Activated CD4-positive, alpha-beta T cell treated with anti-CD3 and anti-CD28 coated beads for 4 hours (primary cell): ENCODE measurements at regions not wholly inside any gene's neighbourhood (a gene's known extent, or its start where the extent isn't known, plus 50 kb on each side); places are given as distances from the start of the nearest gene placed in this dataset.
"Not testable (repeated sequence)": the region's sequence is repeated elsewhere in the genome, so short reads cannot be mapped to it uniquely, and the experiment has no call there.

Experiments used
- DNase-seq, 2 donors: peaks; one replicate each; pipeline ENCODE4 v3.0.0-alpha.2; 2020

GRCh38 chr9:18036422-18037187, 437.3 kb upstream of the ADAMTSL1 start:
- DNase-seq, result no peak

DNA sequence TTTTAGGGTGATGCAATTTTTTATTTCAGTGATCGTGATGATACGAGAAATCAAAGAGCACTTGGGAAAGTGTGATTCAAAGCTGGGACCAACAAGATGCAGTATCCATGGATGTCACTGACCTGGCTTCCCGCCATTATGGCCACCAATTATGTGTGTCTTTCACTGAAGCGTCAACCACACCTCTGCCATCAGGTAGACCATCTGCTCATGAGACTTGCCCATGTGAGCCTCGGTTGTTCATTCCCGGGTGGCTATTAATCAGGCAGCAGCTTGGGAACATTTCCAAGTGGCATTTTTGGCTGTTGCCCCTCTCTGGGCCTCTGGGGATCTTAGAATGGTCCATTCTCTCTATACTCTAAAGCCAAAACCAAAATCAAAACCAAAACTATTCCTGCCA, 436.0 kb upstream of the ADAMTSL1 start:
- DNase-seq, result no peak

- DNase-seq, result no peak
Measured at GRCh38 chr9:18040327-18040726, 433.6 kb upstream of the ADAMTSL1 start.

DNA sequence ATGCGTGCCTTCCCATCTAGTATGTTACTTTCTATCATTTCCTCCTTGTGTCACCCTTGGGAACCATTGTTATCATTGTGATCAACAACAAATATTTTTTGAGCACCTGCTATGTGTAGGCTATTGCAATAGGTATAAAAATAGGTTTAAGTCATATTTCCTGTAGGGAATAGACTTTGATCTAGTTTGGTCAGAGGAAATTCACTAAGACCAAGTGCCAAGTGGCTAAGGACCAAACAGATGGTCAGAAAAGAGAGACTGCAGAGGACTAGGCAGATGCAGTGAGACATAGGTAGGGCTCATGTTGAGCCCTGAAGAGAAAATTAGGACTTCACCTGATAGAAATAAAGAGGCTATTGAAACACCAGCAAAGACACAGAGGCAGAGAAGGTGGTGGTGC, 430.0 kb upstream of the ADAMTSL1 start:
- DNase-seq, result no peak

DNA sequence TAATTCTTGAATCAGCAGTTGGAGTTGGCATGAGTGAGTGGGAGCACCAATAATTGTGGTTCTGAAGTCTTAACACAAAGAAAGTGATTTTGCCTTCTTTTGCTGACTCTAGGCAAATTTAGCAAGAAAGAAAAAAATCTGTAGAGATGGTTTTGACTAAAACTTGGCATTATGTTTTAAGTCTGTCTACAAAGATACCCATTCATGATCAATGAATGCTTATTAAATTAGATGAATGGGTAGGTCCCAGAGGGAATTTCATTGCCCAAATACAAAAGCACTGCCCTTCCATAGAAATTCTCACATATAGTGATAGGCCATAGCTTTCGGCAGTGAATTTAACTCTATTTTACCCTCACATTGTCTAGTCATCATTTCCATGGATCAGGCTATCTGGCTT, 428.6 kb upstream of the ADAMTSL1 start:
- no peak for DNase-seq

- no peak for DNase-seq
Measured at GRCh38 chr9:18046068-18046467, 427.9 kb upstream of the ADAMTSL1 start.

- no peak for DNase-seq
Measured at GRCh38 chr9:18051638-18052037, 422.3 kb upstream of the ADAMTSL1 start.

- no peak for DNase-seq
Measured at GRCh38 chr9:18052060-18052459, 421.9 kb upstream of the ADAMTSL1 start.

GRCh38 chr9:18056269-18056992, 417.5 kb upstream of the ADAMTSL1 start:
- DNase-seq, result no peak

DNA sequence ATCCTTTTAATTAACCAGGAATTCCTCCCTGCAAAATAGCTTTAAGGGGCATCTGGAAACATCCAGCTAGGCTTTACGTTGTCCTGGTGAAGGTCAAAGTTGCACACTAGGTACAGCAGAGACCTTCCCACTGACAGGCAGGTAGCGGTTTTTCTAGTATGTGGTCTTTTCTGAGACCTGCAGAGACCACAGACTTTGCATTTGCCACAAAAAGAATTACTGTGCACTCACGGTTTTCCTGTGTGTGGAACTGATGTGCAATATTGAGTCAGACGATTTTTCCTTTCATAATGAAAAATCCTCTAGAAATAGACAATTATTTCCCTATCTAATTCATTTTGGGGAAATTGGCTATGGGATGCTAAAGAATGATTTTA, 417.0 kb upstream of the ADAMTSL1 start:
- DNase-seq, result no peak

GRCh38 chr9:18058564-18059442, 415.1 kb upstream of the ADAMTSL1 start:
- no peak for DNase-seq

DNA sequence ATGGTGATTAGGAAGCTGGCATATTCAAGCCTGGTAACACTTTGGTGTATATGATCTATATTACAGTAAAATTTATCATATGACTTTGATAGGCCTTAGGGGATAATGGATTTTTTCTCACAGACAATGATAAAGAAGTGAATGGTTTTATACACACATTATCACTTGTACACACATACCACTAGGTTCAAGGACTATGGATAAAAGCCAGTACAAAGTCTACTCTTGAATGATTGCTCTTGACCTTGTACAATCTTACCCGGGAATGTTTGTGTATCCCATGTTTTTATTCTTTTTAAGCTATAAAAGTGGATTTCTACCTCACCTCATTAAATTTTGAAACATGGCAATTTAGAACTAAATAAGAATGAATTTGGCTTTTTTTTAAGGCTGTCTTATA, 414.5 kb upstream of the ADAMTSL1 start:
- no peak for DNase-seq

DNA sequence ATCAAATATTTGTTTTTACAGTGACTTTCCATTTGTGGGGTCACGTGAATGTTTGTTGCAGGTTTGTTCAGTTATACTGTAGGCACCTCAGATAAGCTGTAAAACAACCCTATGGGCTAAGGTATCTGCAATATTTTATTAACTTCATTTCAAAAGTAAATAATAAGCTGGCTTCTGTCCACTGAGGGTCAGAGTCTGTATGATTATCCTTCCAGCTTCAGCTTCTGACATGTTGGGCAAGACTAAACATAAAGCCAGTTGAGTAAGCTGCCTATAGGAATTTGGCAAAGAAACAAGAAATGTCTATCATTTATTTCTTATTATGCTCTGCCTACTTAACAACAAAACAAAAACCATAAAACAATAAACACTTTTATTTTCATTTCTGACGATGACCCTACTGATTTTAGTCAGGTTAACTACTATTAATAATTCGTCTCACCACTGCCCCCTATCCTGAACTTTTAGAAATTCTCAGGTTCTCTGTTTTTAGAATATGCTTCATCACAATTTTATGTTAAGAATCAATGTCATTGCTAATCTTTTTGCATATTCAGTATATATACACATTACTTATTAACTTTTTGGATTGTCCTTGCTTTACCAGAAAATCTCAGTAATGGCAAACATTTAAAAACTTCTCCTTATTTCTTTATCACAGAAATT, 413.6 kb upstream of the ADAMTSL1 start:
- DNase-seq, result no peak

DNA sequence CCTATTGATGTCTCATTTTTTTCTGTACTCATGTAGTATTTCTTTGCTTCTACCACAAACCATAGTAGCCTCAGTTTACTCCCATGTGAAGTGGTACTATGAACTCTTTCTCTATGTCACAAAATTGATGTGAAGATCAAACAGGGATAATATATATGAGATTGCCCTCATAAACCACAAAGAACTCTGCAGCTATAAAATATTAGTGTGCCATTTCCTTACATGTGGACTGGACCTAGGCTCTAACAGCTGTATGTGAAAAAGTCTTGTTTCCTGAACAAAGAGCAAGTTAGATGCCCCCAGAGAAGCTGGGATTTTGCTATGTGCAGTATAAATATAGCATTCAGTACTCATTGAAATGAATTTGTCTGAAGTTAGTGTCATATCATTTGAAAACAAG, 412.6 kb upstream of the ADAMTSL1 start:
- no peak for DNase-seq

DNA sequence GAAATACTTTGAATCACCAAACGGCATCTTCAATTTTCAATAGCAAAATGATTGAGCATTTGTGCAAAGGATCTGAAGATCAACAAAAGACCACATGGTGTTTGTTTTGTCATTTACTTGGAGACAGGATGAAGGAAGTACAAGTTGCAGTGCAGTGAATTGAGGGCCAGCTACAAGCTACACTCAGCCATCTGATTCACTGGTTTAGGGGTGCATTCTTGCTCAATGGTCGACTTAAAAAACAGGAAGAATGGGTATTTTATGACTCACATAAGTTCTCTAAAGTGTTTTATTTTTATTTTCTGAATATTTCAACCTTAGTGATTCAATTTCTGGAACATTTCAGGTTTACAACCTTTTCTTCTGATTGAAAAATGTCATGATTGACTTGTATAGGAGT, 412.1 kb upstream of the ADAMTSL1 start:
- DNase-seq, result no peak

DNA sequence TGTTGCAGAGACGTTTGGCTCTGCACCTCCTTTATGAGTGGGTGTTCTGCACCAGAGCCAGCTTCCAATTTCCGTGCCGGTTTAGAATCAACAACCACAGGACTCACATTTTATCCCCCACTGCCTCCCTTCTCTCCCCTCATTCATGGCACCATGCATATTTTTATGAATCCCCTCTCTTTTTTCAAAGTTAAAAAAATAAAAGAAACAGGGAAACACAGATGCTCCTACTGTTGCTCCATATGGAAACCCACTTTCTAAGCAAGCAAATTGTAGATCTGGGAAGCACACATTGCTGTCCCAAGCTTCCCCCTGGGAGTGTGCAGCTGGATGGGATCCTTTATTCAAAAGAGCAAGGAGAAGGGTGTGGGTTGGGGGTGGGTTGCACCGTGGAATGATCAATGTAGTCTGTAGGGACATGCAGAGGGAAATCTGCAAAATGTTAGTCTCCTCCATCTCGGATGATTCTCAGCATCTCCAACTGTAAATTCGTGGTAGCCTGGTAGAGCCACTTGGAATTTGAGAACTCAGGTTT, 410.0 kb upstream of the ADAMTSL1 start:
- DNase-seq, result no peak

DNA sequence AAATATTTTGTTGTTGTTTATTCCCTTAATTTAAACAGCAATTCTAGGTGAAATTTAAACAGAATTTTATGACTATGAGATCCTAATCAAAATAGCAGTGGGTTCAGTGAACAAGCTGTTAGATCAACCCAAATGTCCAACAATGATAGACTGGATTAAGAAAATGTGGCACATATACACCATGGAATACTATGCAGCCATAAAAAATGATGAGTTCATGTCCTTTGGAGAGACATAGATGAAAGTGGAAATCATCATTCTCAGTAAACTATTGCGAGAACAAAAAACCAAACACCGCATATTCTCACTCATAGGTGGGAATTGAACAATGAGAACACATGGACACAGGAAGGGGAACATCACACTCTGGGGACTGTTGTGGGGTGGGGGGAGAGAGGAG, 407.3 kb upstream of the ADAMTSL1 start:
- not testable (repeated sequence) for DNase-seq

DNA sequence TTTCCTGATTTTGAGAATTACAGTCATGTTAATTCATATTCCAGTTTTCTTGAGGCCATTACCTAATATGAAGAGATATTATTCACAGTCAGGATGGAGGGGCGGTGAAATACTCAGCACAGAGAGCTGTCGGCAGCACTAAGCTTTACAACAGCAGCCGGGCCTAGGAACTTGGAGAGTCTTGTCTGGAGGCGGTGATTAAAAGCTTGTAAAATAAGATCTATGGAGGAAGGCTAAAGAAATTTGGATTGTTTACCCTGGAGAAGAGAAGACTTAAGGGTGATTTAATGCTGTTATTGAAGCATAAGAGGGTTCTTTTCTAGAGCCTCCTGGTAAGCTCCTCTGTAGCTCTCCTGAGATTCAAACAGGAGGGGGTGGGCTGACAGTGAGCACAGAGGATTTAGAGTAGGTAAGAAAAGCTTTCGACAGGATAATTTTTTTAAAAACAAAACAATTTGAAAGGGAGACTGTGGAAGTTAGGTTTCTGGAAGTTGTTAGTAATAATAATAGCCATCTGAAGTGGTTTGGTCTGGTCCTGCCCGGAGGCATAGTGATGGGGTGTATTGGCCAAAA, 406.3 kb upstream of the ADAMTSL1 start:
- no peak for DNase-seq

DNA sequence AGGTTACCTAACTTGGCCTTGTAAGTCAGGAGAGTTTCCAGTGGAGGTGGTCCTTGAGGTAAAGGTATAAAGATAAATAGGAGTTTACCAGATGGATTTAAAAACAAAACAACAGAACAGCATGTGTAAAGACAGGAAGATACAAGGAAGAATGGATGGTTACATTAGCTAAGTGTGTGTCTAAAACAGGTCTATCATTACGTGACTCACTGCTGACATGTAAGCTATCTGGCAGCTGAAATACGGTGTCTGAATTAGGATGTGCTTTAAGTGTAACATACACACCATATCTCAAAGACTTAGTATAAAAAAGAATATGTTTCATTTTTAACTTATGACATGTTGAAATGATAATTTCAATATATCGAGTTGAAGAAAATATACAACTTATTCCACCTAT, 405.1 kb upstream of the ADAMTSL1 start:
- no peak for DNase-seq

DNA sequence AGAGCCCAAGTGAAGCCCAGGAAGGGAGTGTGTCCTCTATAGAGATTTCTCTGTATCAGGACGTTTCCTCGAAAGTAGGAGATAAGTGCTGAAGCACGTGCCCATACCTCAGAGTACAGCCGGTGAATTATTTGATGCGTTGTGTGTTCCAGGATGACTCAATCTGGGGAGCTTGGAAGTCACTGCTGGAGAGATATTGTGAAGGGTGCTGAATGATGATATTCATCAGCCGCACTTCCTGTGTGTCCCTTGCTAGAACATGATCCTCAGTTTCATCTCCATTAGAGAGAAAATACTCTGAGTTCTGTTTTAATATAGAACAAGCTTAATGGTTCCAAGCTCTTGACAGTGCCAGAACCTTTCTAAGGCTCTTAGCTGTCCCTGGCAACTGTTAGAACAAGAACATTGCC, 402.3 kb upstream of the ADAMTSL1 start:
- DNase-seq, result no peak

GRCh38 chr9:18073002-18073401, 401.0 kb upstream of the ADAMTSL1 start:
- DNase-seq, result no peak

DNA sequence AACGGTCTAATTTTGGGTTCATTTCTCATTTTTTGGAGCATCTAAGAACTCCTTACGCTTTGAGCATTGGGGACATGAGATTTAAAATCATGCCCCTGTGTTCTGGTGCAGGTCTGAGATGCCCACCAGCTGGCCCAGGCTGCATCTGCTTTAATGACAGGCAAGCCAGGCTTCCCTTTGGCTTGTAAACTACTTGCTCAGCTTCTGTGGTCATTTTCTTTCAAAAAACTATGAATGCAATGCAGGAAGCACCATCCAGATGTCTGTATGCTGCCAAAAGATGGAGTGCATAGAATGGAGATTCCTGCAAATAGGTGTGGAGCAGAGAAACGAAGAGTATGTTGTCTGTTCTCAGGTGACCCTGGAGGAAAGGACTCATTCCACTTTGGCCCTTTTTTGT, 399.9 kb upstream of the ADAMTSL1 start:
- DNase-seq, result no peak
